Stimulated activated effector memory CD8-positive, alpha-beta T cell treated with anti-CD3 and anti-CD28 coated beads, Interleukin-12 subunit alpha, Interleukin-12 subunit beta, amount 100 ng/mL, for 72 hours (primary cell): ENCODE measurements at regions not wholly inside any gene's neighbourhood (a gene's known extent, or its start where the extent isn't known, plus 50 kb on each side); places are given as distances from the start of the nearest gene placed in this dataset.

Source experiments
- ATAC-seq: fragments of 150-1000 bp; cut with Tn5 transposase; 2 replicates; pipeline ENCODE4 v1.10.0; 2021
- DNase-seq, 2 donors: peaks; one replicate each; pipeline ENCODE4 v3.0.0; 2021 to 2022; ENCODE audit warnings: low spot score in 2 of 2
- H3K27ac Mint-ChIP-seq: one replicate; pipeline ENCODE4 v1.8.0; 2022; ENCODE audit warnings: mild to moderate bottlenecking, mixed read lengths
- H3K36me3 Mint-ChIP-seq: one replicate; pipeline ENCODE4 v1.8.0; 2022; ENCODE audit warnings: mild to moderate bottlenecking, mixed read lengths
- H3K4me1 Mint-ChIP-seq: one replicate; pipeline ENCODE4 v1.8.0; 2022; ENCODE audit warnings: mixed read lengths
- H3K4me3 Mint-ChIP-seq: one replicate; pipeline ENCODE4 v1.8.0; 2022; ENCODE audit warnings: mild to moderate bottlenecking, mixed read lengths
- H3K9me3 Mint-ChIP-seq: one replicate; pipeline ENCODE4 v1.8.0; 2022; ENCODE audit warnings: mixed read lengths

DNA sequence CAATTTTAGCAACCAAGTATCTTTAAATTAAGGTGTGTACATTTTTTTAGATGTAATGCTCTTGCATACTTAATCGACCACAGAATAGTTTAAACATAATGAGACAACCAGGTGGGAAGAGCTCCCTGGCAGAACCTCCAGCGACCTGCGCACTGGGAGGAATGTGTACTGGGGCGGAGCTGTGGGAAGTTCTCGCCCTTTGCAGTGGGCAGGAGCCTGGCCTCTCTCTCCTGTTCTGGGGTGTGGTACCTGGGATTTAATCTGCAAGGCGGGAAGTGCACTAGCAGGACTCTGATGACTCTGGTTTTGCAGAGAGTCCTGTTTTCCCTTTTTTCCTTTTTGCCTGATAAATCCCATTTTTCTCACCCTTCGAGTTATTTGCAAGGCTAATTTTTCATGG lies 150.7 kb downstream of the SLC28A3 start:
- Mint-ChIP-seq H3K4me3 (no peak overlapping the region), H3K9me3 (no peaks in the 10 kb centered on the region)
- no peak for ATAC-seq

DNA sequence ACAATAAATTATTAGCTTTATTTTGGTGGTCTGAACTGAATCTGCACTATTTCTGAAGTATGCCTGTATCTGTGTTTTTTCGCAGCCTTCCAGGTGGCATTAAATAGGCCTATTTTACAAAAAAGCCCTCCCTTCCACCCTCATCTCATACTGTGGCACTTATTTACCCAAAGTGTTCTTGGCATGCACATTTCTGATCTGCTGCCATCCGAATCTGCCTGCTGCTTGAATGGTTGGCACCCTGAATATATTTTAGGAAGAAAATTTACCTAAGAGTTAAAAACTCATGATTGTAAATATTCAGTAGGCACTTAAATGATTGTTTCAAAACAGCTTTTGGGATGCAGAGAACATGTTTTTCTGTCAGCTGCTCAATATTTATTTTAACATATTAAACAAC lies 150.1 kb downstream of the SLC28A3 start:
- Mint-ChIP-seq H3K4me3 (no peak overlapping the region), H3K9me3 (no peaks in the 10 kb centered on the region), H3K36me3 (no peaks in the 10 kb centered on the region), H3K27ac (no peak overlapping the region), H3K4me1 (no peaks in the 10 kb centered on the region)
- ATAC-seq (no peak), DNase-seq (no peak)

More for the DNA sequence above, 150.7 kb downstream of the SLC28A3 start:
- Mint-ChIP-seq H3K36me3 (no peaks in the 10 kb centered on the region), H3K27ac (no peak overlapping the region), H3K4me1 (no peaks in the 10 kb centered on the region)
- DNase-seq, result no peak

DNA sequence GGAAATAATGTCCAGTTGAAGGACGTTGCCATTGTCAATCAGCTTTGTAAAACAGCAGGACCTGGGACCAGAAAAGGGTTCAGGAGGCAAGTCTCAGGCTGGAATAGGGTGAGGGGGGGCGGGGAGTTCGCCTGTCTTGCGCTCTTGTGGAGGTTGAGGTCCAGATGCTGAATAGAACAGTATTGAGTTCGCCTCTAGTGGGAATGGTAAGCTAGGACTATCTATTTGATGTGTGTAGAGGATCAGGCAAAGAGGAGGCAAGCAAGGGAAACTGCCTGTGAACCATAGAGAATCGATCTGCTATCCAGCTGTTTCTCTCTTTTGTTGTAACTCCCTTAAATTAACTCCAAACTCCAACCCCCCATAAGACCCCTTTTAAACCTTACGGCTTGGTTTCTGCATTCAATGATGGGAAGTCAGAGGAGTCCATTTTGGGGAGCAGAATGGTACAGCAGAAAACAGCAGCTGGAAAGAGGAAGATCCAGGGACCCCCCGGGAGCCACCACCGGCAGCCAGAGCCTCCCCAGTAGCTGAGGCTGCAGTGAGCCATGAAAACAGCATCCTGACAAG lies 133.7 kb downstream of the SLC28A3 start:
- ATAC-seq, result no peak

DNA sequence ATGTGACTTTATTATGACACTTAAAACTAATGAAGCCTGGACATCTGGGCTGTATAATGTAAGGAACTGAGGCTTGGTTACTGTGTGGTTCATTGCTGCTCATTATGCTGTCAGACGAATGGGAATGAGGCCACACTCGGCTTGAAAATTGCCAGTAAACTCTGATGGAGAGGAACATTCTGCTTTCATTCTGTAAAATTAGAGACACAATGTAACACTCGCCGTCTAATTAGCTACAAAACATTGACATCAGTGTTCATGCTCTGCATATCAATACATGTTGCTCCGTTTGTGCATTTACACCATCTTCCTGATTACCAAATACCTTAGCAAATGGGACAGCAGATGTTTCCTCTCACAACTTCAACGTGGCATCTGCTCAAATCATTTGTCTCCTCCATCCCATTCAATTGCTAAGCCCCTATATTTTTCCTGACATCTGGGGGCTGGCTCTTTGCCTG lies 133.0 kb downstream of the SLC28A3 start:
- H3K9me3 Mint-ChIP-seq, result no peaks in the 10 kb centered on the region
- DNase-seq (no peak), ATAC-seq (no peak)
- no peaks in the 10 kb centered on the region for H3K4me1 Mint-ChIP-seq
- H3K27ac Mint-ChIP-seq, result no peak overlapping the region
- H3K4me3 Mint-ChIP-seq, result no peak overlapping the region
- no peaks in the 10 kb centered on the region for H3K36me3 Mint-ChIP-seq

More for the DNA sequence above, 133.7 kb downstream of the SLC28A3 start:
- no peak overlapping the region for H3K4me3 Mint-ChIP-seq
- no peaks in the 10 kb centered on the region for H3K9me3 Mint-ChIP-seq
- H3K4me1 Mint-ChIP-seq, result no peaks in the 10 kb centered on the region
- H3K36me3 Mint-ChIP-seq, result no peaks in the 10 kb centered on the region
- H3K27ac Mint-ChIP-seq, result no peak overlapping the region
- DNase-seq, result no peak

DNA sequence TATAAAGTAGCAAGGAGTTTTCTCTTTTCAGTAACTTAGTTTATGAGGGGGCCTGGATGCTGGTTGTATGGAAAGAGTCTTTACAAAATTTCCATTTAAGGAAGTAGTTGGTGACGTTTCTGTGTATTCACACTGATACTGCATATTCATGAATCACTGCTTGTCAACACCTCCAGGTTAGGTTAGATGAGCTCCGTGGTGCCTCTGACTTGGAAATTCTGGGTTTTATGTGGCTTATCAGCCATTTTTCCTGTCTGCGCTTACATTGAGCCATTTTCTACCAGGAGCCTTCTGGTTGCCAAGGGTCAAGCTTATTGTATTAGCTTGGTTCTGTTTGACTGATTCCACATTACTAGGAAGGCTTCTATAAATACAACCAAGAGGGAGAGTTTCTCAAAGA lies 128.3 kb downstream of the SLC28A3 start:
- Mint-ChIP-seq H3K27ac (no peak overlapping the region), H3K4me3 (no peak overlapping the region), H3K4me1 (no peaks in the 10 kb centered on the region), H3K36me3 (no peaks in the 10 kb centered on the region), H3K9me3 (no peaks in the 10 kb centered on the region)
- DNase-seq (no peak), ATAC-seq (no peak)

DNA sequence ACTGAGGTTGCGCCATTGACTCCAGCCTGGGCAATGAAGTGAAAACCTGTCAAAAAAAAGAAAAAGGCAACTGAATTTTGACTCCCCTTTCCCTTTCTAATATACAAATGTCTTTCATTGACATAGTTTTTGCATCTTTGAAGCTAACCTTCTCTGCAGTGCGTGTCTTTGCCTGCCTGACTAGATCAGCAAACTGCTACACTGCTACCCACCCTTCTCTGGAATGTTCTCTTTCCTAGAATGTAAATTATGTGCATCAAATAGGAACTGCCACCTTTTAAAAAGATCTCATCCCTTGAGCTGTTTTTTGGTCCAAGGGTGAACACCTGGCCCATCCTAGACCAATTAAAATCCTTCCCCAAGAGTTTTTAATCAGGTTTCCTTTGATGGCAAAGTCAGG lies 127.6 kb downstream of the SLC28A3 start:
- Mint-ChIP-seq H3K36me3 (no peaks in the 10 kb centered on the region), H3K27ac (no peak overlapping the region), H3K9me3 (no peaks in the 10 kb centered on the region), H3K4me1 (no peaks in the 10 kb centered on the region), H3K4me3 (no peak overlapping the region)
- ATAC-seq, result no peak
- no peak for DNase-seq

DNA sequence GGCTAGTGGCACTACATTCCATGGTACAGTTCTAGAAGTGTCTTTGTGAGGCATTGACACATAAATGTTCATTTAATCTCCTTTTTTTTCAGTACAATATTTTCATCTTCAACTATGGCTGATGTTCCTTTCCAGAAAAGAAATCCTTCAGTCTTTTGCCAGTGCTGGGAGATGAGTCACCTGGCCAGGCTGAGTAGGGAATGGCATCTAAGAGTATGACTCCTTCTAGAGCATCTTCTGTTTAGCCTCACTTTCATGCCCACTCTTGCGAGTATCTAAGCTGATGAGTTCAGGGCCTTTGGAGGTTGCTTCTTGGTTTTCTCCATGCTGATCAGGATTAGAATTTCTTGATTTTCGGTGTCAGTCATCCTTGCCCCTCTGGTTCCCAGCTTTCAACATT lies 124.4 kb downstream of the SLC28A3 start:
- H3K36me3 Mint-ChIP-seq, result no peaks in the 10 kb centered on the region
- ATAC-seq, result no peak

DNA sequence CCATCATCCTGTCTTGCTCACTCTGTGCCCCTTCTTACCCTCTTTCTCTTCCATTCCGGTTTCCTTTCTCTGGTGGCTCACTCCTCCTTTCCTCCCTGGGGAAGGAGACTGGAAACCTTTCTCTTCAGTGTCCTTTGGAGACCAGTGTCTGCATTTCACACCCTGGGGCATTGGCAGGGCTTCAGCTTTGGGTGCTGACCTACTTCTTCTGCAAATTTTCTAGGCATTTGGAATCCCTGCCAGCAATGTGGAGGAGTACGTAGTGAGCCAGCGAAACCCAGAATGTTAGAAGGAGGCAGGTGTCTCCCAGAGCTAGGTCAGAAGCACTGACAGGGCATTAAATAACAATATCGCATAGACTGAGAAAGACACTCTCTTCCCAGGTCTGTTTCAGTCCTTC lies 122.2 kb downstream of the SLC28A3 start:
- ATAC-seq, result no peak
- H3K4me3 Mint-ChIP-seq, result no peak overlapping the region
- no peaks in the 10 kb centered on the region for H3K36me3 Mint-ChIP-seq
- no peak overlapping the region for H3K27ac Mint-ChIP-seq
- H3K4me1 Mint-ChIP-seq, result no peaks in the 10 kb centered on the region
- no peaks in the 10 kb centered on the region for H3K9me3 Mint-ChIP-seq
- no peak for DNase-seq

More for the DNA sequence above, 124.4 kb downstream of the SLC28A3 start:
- no peak for DNase-seq
- H3K27ac Mint-ChIP-seq, result no peak overlapping the region
- no peaks in the 10 kb centered on the region for H3K9me3 Mint-ChIP-seq
- H3K4me3 Mint-ChIP-seq, result no peak overlapping the region
- no peaks in the 10 kb centered on the region for H3K4me1 Mint-ChIP-seq

DNA sequence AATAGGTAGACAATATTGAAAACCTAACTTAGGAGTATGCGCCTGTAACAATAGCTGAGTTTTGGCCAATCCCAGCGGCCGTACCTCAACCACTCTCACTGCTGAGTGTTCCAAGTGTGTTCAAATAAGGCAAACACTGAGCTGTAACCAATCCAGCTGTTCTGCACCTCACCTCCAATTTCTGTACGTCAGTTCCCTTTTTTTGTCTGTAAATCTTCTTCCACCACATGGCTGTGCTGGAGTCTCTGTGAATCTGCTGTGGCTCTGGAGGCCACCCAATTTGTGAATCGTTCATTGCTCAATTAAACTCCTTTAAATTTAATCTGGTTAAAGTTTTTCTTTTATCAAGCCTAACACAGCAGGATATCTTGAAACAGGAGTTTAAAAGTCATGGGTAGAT lies 116.3 kb downstream of the SLC28A3 start:
- Mint-ChIP-seq H3K9me3 (no peaks in the 10 kb centered on the region), H3K27ac (no peak overlapping the region), H3K4me3 (no peak overlapping the region), H3K36me3 (no peaks in the 10 kb centered on the region), H3K4me1 (no peaks in the 10 kb centered on the region)
- DNase-seq (no peak), ATAC-seq (no peak)
